ENCODE measurements at regions not wholly inside any gene's neighbourhood (a gene's known extent, or its start where the extent isn't known, plus 50 kb on each side); places are given as distances from the start of the nearest gene placed in this dataset.

DNA sequence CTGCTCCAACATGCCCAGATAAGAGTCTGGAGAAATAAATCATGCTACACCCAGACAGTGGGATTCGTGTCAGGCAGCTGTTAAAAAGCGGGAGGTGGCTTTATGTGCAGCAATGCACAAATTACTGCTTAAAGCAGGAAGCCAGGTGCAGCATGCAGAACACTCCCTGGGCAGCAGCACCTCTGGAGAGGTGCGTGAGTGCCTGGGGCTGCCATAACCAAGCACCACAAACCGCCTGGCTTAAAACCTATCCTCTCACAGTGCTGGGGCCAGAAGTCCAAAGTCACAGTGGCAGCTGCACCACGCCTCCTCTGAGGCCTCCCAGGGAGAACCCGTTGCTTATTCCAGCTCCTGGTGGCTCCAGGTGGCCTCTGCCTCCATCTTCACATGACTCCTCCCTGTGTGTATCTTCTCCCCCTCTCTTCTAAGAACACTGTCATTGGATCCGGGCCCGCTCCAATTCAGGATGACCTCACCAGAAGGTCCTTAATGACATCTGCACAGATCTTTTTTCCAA, 115.6 kb downstream of the SIK1 start:
- TF ChIP-seq, protein P1, sequence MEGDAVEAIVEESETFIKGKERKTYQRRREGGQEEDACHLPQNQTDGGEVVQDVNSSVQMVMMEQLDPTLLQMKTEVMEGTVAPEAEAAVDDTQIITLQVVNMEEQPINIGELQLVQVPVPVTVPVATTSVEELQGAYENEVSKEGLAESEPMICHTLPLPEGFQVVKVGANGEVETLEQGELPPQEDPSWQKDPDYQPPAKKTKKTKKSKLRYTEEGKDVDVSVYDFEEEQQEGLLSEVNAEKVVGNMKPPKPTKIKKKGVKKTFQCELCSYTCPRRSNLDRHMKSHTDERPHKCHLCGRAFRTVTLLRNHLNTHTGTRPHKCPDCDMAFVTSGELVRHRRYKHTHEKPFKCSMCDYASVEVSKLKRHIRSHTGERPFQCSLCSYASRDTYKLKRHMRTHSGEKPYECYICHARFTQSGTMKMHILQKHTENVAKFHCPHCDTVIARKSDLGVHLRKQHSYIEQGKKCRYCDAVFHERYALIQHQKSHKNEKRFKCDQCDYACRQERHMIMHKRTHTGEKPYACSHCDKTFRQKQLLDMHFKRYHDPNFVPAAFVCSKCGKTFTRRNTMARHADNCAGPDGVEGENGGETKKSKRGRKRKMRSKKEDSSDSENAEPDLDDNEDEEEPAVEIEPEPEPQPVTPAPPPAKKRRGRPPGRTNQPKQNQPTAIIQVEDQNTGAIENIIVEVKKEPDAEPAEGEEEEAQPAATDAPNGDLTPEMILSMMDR (IDR thresholded peaks at IDR 0.05) = no peak
- TF ChIP-seq POLR2A (IDR thresholded peaks at IDR 0.05) (no peak), EP300 (IDR thresholded peaks at IDR 0.05) (no peak), POLR2AphosphoS5 (IDR thresholded peaks at IDR 0.05) (no peak)
